Non-pigmented ciliary epithelial cell (primary cell): ENCODE measurements at regions not wholly inside any gene's neighbourhood (a gene's known extent, or its start where the extent isn't known, plus 50 kb on each side); places are given as distances from the start of the nearest gene placed in this dataset.

Source experiments
- DNase-seq: peaks from one replicate; pipeline ENCODE4 v3.0.0-alpha.2; 2010; ENCODE audit warnings: low read depth

DNA sequence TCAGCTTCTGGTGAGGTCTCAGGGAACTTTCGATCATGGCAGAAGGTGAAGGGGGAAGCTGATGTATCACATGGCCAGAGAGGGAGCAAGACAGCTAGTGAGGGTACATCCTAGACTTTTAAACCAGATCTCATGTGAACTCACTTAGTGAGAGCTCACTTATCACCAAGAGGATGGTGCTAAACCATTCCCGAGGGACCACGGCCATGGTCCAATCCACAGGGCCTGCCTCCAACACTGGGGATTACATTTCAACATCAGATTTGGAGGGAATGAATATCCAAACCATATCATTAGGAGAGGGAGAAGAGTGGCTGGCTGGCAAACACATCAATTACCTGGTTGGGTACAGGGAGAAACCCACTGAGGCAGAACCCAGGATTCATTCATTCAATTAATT lies 75.7 kb upstream of the HAAO start:
- DNase-seq: no peak

DNA sequence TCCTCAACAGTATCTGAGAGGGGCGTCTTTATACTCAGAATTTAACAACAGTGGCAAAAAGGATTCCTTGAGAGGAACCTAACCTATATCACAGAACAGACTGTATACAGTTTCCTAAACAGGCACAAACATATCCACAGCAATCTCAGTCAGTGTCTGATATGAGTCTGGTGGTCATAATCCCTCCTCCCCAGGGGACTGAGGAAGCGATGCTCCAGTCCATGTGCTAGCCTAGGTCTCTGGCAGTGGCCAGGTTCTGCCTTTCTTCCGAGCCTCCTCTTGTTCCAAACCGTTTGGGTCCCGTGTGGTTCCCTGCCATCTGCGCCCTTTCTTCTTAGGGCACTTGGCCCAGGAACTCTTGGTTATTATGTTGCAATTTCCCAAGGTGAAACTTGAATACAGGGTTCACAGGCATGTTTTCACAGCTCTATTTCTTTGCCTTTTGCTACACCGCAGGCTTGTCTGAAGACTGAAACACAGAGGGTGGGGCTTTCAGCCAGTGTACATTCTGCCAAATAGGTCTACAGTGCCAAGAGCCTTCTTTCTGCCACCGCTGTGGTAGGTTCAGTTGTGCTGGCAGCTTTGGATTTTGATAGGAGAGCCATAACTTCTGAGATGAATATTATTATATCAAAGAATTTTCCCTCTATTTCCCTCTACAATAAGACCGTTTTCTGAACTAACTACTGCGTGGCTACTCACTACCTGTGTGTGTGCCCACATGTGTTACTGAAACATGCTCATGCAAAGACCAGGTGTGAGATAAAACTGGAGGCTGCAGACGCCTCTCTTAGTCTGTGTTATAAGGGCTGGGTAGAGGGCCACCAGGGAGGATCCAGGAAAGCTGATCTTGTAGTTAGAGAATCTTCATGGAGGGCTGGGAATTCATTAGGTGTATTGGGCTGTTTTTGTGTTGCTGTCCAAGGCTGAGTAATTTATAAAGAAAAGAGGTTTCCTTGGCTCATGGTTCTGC lies 75.0 kb upstream of the HAAO start:
- no peak for DNase-seq

DNA sequence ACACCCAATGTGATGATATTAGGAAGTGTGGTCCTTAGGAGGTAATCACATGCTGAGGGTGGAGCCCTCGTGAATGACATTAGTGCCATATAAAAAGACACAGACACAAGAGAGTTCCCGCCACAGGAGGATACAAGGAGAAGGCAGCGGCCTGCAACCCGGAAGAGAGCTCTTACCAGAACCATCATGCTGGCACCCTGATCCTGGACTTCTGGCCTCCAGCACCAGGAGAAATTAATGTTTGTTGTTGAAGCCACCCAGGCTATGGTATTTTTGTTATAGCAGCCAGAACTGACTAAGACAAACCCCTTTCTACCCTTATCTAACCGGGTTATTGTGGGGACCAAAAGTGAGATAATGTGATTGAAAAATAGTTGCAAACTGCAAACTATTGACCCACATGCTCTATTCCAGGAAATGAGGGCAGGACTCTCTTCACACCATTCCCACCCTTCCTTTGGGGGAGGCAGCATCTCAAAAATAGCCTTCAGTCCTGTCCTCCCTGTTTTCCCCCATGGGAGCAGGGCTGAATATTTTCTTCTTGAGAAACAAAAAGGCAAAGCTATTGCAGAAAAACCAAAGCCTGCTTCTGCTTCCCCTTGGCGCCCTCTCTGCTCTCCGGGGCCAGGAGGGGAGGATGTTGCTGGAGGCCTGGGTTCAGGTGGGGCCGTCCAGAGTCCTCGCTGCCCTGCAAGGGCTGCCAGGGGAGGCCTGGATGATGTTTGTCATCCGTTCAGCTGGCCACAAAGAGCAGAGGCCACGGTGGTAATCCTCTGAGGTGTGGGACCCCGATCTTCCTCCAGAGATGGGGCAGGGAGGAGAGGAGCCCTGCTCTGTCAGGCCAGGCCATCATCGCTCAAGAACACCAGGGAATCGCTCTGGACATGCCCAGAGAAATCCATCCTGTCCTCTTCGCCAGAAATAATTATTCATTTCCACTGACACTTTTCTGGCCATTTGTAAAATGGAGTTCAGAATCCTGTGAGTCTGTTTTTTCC lies 73.8 kb upstream of the HAAO start:
- DNase-seq: no peak

DNA sequence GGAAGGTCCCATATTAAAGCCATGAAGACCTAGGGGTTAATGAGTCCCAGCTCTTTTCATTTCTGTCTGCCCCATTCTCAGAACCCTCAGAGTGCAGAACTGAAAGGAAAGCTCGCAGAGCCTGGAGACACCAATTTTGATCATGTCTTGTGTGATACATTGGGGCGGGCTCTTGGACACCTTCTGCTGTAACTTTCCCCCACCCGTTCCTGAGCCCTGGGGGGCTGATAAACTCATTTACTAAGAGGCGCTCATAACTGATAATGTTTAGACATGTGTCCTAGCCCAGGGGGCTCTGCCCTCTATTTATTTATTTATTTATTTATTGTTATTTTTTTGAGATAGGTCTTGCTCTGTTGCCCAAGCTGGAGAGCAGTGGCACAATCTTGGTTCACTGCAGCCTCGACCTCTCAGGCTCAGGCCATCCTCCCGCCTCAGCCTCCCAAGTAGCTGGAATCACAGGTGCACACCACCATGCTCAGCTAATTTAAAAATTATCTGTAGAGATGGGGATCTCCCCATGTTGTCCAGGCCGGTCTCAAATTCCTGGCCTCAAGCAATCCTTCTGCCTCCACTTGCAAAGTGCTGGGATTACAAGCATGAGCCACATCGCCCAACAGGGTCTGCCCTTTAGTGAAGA lies 72.4 kb upstream of the HAAO start:
- no peak for DNase-seq

DNA sequence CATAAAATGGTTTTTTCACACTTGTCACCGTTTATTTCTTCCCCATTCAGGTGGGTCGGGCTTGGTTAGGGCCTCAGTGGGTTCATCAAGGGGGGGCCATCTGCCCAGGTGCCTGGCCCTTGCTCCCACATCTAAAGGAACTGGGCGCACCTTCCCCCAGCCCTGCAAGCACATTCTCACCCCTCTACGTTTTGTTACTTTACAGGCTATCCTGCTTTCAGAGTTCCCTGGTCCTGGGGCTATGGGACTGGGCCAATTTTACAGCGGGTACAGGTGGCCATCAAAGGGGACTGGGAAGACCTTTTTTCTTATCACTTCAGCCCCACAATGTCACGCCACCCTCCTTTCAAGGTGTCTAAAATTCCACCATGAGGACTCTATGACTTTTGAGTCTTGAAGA lies 71.8 kb upstream of the HAAO start:
- DNase-seq: no peak

DNA sequence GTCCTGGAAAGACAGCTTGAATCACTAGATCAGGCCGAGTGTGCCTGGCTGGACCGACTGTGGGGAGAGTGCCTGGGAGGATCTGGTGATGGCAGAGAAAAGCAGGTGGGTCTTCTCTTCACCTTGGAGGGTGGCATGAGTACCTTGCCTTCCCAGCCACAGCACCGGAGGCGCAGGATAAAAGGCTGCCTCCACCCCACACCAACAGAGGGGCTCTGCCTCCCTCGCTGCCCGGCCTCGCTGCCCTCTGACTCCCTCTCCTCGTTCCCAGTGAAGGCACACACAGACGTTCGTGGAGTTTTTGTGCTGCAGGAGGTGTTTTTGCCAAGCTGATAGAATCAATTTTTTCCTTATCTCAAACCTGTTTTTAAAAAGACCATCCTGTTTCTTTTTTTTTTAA lies 71.4 kb upstream of the HAAO start:
- no peak for DNase-seq

DNA sequence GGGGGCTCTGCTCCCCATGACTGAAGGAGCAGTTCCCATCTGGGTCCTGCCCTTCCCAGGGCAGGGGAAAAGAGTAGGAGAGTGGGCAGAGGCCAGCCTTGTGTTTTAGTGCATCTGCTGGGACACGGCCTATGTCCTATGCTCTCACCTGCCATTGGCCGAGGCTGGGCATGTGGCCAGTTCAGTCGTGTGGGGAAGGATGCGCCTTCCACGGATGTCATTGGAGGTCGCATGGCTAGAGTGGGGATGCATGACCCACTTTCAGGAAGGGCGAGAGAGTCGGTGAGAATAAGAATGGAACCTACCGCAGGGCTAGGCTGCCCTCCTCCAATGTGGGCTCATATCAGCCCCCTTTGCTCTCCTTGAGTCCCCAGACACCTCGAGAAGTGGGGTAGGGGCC lies 70.9 kb upstream of the HAAO start:
- DNase-seq: no peak

DNA sequence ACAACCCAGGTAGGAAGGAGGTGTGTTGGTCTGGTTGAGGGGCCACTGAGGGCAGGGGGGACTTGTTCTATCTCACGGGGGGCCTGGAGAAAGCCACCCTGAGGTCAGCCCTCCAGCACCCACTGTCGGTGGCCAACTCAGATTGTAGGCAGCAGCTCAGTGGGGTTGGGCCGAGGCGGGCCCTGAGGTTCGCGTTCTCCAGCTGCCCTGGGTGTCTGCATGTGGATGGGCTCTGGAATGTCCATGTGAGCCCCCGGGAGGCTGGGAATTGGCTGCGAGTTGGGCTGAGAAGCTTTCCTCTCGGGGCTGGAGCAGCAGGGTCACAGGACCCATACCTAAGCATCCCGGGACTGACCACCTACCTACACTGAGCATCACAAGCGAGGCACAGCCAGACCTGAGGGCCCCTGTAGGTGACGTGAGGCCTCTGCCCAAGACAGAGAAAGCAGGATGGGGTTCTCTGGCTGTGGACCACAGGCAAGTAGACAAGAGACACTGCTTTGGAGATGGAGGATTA lies 70.3 kb upstream of the HAAO start:
- DNase-seq: no peak

DNA sequence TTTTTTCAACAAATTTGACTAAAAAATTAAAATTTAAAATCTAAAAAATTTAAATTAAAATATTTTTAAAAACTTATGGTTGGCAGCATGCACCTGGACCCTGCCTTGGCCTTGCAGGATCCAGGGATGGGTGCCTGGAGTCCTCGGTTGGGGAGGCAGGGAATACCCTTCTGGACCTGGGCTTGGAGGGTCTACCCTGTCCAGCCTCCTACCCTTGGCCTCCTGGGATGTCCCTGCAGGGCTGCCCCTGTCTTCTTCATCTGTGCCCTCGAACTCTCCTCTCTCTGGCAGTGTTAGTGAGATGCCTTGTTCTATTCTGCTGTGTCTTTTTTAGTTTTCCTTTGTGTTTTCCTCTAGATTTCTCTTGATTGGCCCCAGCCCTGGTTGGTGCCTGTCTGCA lies 68.9 kb upstream of the HAAO start:
- no peak for DNase-seq

DNA sequence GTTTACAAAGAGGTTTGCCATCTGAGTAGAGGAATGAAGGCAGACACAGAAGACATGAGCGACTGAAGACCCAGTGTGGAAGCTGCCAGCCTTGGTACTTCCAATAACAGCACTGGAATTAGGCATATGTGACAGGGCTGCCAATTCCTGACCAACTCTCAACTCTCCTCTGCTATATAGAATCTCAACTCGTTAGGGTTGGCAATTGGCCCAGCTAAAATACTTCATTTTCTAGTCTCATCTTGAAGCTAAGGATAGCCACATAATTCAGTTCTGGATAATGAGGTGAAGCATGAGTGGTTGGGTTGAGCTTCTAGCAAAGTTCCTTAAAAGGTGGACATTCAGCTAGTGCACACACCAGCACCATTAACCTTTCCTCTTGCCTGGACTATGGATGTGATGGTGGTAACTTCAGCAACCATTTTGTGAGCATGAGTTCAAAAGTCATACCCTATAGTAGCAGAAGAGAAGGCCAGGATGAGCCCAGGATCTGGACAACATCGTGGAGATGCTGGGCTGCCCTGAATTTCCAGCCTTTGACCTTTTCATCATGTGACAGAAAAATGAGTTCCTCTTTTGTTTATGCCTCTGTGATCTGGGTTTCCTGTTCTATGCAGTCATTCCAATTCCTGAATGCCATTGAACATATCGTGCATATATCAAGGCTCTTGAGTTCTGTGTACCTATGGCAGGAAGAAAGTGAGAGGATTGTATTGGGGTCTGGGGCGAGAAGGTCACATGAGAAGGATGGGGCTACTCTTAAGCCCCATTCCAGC lies 68.1 kb upstream of the HAAO start:
- DNase-seq: no peak

DNA sequence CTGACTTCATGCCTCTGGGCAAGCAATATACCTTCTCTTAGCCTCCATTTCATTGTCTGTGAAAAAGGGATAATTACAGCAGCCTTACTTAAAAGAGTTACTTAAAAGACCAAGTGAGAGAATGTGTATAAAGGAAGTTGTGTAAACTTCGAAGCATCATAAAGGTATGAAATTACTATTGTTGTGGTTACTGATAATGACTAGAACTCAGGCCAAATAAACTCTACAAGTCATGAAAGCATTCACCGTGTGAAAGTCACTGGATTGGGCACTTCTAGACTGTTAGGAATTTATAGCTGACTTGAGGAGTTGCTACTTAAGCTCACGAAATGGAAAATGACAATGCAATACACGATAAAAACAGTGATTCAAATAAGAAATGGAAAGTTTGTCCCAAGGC lies 67.4 kb upstream of the HAAO start:
- DNase-seq: peak; percentile 22

DNA sequence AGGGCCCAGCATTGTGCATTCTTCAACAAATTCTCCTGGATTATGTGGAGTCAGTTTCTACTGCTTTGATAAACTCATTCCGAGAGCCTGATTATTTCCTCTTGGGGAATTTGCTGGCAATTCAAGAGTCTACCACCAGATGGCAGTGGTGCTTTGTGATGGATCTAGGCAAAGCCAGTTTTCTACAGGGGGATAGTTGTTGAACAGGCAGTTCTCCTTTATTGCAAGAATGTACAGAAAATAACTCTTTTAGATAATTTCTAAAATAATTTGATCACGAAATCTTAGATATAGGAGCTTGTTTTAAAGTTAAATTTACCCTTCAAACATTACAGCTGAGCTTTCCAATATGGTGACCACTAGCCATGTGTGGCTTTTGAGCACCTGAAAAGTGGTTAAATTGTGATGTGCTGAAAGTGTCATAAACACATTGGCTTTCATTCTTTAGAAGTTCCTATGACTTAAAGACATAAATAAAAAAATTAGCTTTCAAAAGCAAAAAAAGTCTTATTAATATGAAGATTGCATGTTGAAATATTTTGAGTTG lies 66.7 kb upstream of the HAAO start:
- peak; percentile 56 for DNase-seq

DNA sequence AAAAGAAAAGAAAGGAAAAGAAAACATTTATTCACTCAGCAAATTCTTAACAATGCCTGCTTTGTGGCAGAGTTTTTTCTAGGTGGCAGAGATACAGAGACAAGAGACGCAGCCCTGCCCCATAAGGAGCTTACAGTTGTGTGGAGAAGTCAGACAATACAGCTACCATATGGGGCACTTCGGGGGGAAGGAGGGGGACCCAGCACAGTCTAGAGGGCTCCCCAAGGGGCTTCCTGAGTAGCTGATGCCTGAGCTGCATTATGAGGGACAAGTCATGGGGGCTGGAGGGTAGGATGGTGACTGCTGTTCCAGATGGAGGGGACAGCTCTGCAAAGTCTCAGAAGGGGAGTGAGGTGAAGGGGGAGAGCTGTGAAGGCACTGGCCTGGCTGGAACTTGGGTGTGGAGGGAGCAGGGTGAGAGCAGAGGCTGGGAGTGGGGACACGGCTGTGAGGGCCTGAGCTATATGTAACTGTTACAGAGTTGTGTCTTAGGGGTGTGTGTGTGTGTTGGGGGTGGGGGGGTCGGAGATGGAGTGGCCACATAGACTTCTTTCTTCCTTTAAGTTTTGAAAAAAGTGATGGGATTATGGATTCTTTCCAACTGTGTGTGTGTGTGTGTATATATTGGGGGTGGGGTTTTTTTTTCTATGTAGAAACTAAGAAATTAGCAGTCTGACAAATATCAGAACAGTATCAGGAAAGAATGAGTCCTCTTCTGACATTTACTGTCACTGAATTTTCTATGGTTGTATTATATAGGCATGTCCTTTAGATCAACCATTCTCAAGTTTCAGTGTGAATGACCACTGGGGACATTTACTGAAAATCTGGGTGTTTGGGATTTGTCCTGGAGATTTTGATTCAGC lies 66.0 kb upstream of the HAAO start:
- no peak for DNase-seq

DNA sequence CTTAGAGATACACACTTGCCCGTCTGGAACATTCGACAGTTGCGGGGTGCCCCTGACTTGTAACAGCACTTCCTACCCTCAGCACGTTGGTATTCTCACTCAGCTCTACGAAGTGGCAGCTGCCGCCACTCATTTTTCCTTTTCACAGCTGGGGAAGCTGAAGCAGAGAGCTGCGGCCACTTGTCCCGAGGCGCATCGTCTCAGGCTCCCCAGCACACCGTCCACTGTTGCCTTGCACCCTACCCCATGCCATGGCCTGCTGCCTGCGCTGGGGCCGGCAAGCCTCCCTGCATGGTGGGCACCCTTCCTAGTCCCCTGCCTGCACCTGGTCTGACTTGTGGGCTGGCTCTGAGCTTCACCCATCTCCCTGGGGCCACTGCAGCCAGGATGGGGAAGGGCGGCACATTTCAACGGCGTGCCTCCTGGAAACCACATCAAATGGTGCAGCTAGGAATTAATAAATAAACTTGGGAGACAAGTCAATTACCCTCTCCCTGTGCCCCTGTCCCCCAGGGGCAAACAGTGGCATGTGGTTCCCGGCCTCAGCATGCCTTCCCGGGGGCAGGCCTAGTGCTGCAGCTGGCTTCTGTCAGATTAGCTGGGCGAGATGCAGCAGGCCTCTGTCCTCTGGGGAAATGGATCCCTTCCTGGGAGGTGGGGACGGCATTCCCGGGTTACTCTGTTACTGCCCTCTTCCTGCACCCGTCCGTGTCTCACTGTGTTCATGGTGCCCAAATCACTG lies 64.7 kb upstream of the HAAO start:
- no peak for DNase-seq

DNA sequence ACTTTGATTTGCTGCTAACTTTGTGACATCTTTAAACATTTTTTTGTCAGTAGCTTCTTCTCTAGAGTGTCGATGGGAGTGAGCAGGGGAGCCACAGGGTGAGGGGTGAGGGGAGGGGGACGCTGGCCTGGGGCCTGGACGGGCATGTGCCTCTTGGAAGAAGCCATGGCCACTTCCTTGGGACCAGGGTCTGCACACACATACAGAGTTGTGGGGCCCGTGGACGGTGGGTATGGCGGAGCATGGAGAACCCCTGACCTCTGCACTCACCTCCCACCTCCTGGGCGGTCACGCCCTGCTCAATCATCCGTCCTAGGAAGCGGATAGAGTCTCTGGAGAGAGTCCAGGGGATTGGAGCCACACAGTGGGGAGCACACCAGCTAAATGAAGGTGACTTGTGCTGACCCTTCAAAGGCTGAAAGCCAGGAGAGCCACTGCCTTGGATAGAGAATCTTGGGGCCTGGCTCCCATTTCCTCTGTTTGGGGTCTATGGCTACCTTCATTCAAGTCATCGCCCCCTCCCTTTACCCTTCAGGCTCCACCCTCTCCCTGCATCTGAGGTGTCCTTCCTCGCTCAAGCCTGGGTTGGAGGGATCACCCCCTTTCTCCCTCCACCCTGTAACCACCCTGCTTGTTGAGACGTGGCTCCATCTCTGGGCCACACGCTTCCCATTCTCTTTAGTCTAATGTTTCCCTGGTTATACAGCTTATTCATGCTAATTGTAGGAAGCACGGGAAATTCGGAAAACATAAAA lies 63.9 kb upstream of the HAAO start:
- DNase-seq: no peak

DNA sequence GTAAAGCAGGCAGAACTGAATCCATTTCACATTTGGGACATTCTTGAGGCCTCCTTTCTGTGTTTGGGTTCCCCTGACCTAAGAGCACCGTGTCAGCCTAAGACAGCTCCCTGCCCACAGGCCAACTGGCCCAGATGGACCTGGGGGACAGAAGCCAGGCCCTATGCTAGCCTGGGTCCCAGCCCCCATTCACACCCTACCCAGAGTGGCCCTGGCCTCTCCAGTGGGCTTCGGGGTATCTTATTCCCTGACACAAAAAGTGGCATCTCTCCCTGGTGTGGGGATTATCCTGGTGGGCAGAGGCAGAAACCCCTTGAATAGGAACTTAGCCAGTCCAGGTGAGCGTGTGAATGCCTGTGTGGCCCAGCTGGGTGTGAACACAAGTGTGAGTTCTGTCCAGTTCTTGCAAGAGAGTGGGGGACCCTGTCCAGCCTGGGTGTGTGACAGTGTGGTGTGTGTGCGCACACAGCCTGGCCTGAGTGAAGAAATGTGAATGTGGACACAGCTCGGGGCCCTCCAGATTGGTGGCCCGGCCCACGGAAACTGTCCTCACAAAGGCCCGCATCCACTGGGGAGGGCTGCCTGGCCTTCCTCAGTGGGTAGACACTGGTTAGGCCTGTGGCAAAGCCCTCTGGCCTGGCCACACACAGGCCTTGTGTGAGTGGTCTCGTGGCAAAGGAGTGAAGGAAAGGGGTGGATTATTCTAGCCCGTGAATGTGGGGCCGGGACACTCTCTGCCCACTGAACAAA lies 63.0 kb upstream of the HAAO start:
- DNase-seq: no peak

DNA sequence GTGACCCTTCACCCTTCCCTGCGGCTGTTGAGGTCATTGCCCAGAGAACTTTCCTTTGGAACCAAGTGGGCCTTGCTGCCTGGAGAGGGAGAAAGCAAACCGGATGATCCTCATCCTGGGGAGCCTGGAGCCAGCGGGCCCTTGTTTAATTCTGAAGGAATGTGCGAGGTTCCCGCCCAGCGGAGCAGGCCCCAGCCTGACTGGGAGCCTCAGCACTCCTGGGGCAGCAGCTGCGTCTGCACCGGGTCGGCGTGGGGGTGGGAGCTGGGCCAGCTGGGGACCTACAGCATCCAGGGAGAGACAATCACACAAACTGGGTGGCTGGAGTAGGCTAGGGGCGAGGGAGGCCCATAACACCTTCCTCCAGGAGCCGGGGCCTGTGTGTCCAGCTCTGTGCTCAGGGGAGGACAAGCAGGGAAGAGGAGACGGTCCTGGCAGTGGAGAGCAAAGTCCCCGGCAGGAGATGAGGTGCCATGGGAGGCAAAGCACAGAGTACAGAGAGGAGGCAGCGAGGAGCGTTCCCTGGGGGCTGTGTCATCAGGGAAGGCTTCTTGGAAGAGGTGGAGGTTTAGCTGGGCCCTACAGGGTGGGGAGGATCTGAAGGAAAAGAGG lies 61.9 kb upstream of the HAAO start:
- DNase-seq: no peak
